Keratinocyte (primary cell): ENCODE measurements at regions not wholly inside any gene's neighbourhood (a gene's known extent, or its start where the extent isn't known, plus 50 kb on each side); places are given as distances from the start of the nearest gene placed in this dataset.

ENCODE experiments used
- DNase-seq: peaks from one replicate; pipeline ENCODE4 v3.0.0-alpha.2; 2011; ENCODE audit warnings: low read depth, missing footprints, low spot score
- FAIRE-seq: peaks from 2 replicates; lab custom pipeline; 2011; peaks lifted over from hg19 to GRCh38; lab: Jason Lieb, UNC
- H2AFZ ChIP-seq: 2 replicates; pipeline ENCODE4 v1.6.0; 2012; ENCODE audit warnings: low read length, control low read depth, inconsistent platforms; ENCODE audit not compliant: control insufficient read depth
- H3K27ac ChIP-seq: 2 replicates; pipeline ENCODE4 v1.5.1; 2011; ENCODE audit warnings: low read length; ENCODE audit not compliant: control insufficient read depth, insufficient read depth
- H3K27me3 ChIP-seq: 3 replicates; pipeline ENCODE4 v1.6.0; 2011; ENCODE audit warnings: low read length; ENCODE audit not compliant: control insufficient read depth, insufficient read depth; ENCODE audit errors: extremely low read depth
- H3K36me3 ChIP-seq, 2 experiments: 2 replicates in 1 of 2; 3 replicates in 1 of 2; pipeline ENCODE4 v1.5.1; 2011; ENCODE audit warnings: low read length in 2 of 2, mild to moderate bottlenecking in 1 of 2; ENCODE audit not compliant: control insufficient read depth in 2 of 2, insufficient read depth in 2 of 2; ENCODE audit errors: extremely low read depth in 1 of 2
- H3K4me1 ChIP-seq: 3 replicates; pipeline ENCODE4 v1.5.1; 2011; ENCODE audit warnings: low read length; ENCODE audit not compliant: control insufficient read depth, insufficient read depth; ENCODE audit errors: extremely low read depth
- H3K4me2 ChIP-seq: 3 replicates; pipeline ENCODE4 v1.6.0; 2011; ENCODE audit warnings: low read depth, low read length; ENCODE audit not compliant: control insufficient read depth, insufficient read depth; ENCODE audit errors: extremely low read depth
- H3K4me3 ChIP-seq, 3 experiments: fragments of 200-600 bp in 1 of 3; sonication (generic) in 1 of 3; 2 replicates in 2 of 3; 3 replicates in 1 of 3; pipeline ENCODE4 v1.5.1; 2011 to 2016; ENCODE audit warnings: low read length in 3 of 3, mild to moderate bottlenecking in 3 of 3, control low read depth in 2 of 3, inconsistent platforms in 1 of 3, low read depth in 1 of 3, mixed read lengths in 1 of 3, mixed run types in 1 of 3, moderate library complexity in 1 of 3; ENCODE audit not compliant: control insufficient read depth in 2 of 3, insufficient read depth in 2 of 3; ENCODE audit errors: extremely low read depth in 1 of 3
- H3K79me2 ChIP-seq: 2 replicates; pipeline ENCODE4 v1.6.0; 2012; ENCODE audit warnings: low read length; ENCODE audit not compliant: control insufficient read depth, insufficient read depth
- H3K9ac ChIP-seq: 3 replicates; pipeline ENCODE4 v1.6.0; 2011; ENCODE audit warnings: low read length; ENCODE audit not compliant: control insufficient read depth, insufficient read depth; ENCODE audit errors: extremely low read depth
- H3K9me1 ChIP-seq: 3 replicates; pipeline ENCODE4 v1.6.0; 2011; ENCODE audit warnings: low read length; ENCODE audit not compliant: control insufficient read depth, insufficient read depth; ENCODE audit errors: extremely low read depth
- H3K9me3 ChIP-seq: 2 replicates; pipeline ENCODE4 v1.5.1; 2012; ENCODE audit warnings: low read depth, low read length; ENCODE audit not compliant: control insufficient read depth
- H4K20me1 ChIP-seq: 3 replicates; pipeline ENCODE4 v1.6.0; 2011; ENCODE audit warnings: low read length; ENCODE audit not compliant: control insufficient read depth, insufficient read depth; ENCODE audit errors: extremely low read depth
- EZH2 ChIP-seq: IDR thresholded peaks from one replicate; pipeline ENCODE4 v1.6.1; 2012; ENCODE audit warnings: inconsistent platforms, mild to moderate bottlenecking, low read length, moderate library complexity
- dilution Hi-C: fragments of 300-500 bp; cut with MboI; formaldehyde crosslinking; loops from one replicate; pipeline ENCODE4 v1.7.0; 2020; ENCODE audit warnings: low sequenced_read_pairs; ENCODE audit not compliant: extremely low pct_ligation_motif_present
- TF ChIP-seq, protein P1 (sequence below), 3 experiments: IDR thresholded peaks in 1 of 3; conservative IDR thresholded peaks in 1 of 3; optimal IDR thresholded peaks in 1 of 3; 2 replicates in 2 of 3; 3 replicates in 1 of 3; pipeline versions ENCODE3 to v1.5.1; 2011; ENCODE audit warnings: low read length in 3 of 3, mild to moderate bottlenecking in 3 of 3, moderate library complexity in 2 of 3, control low read depth in 1 of 3, inconsistent platforms in 1 of 3; ENCODE audit not compliant: insufficient read depth in 2 of 3; ENCODE audit errors: extremely low read depth in 1 of 3

- Histone ChIP-seq H3K9ac (no peak overlapping the region), H3K4me1 (peaks cover 23% of the 10 kb centered on the region), H3K27me3 (no peaks in the 10 kb centered on the region), H3K36me3 (no peaks in the 10 kb centered on the region), H3K4me3 (no peak overlapping the region), H3K9me3 (no peaks in the 10 kb centered on the region), H3K9me1 (no peaks in the 10 kb centered on the region), H4K20me1 (no peaks in the 10 kb centered on the region), H3K79me2 (no peaks in the 10 kb centered on the region), H3K4me2 (peak overlapping the region; percentile 29), H2AFZ (peak overlapping the region; percentile 35), H3K27ac (peak overlapping the region; percentile 47)
- DNase-seq = no peak
- TF ChIP-seq EZH2 = no peak
- TF ChIP-seq, protein P1, sequence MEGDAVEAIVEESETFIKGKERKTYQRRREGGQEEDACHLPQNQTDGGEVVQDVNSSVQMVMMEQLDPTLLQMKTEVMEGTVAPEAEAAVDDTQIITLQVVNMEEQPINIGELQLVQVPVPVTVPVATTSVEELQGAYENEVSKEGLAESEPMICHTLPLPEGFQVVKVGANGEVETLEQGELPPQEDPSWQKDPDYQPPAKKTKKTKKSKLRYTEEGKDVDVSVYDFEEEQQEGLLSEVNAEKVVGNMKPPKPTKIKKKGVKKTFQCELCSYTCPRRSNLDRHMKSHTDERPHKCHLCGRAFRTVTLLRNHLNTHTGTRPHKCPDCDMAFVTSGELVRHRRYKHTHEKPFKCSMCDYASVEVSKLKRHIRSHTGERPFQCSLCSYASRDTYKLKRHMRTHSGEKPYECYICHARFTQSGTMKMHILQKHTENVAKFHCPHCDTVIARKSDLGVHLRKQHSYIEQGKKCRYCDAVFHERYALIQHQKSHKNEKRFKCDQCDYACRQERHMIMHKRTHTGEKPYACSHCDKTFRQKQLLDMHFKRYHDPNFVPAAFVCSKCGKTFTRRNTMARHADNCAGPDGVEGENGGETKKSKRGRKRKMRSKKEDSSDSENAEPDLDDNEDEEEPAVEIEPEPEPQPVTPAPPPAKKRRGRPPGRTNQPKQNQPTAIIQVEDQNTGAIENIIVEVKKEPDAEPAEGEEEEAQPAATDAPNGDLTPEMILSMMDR (optimal IDR thresholded peaks at IDR 0.05 in 1 of 3, IDR thresholded peaks at IDR 0.05 in 1 of 3, conservative IDR thresholded peaks at IDR 0.05 in 1 of 3; ENCODE audit: extremely low read depth in 1 of 3, insufficient read depth in 2 of 3, low read length in 3 of 3) = no peak
- dilution Hi-C loops = no loop called here
- FAIRE-seq = no peak
These were observed 791.1 kb downstream of the MAFB start for GRCh38 chr20:39897781-39898466.

GRCh38 chr20:39897058-39897457, 792.0 kb downstream of the MAFB start:
- H3K79me2 ChIP-seq = no peaks in the 10 kb centered on the region
- DNase-seq (no peak), FAIRE-seq (no peak)
- no peaks in the 10 kb centered on the region for H3K27me3 ChIP-seq
- H4K20me1 ChIP-seq = no peaks in the 10 kb centered on the region
- dilution Hi-C loops = no loop called here
- H3K9ac ChIP-seq = no peak overlapping the region
- no peaks in the 10 kb centered on the region for H3K36me3 ChIP-seq
- no peaks in the 10 kb centered on the region for H3K9me1 ChIP-seq
- H3K4me1 ChIP-seq = peaks cover 26% of the 10 kb centered on the region
- TF ChIP-seq, protein P1 (optimal IDR thresholded peaks at IDR 0.05 in 1 of 3, IDR thresholded peaks at IDR 0.05 in 1 of 3, conservative IDR thresholded peaks at IDR 0.05 in 1 of 3; ENCODE audit: extremely low read depth in 1 of 3, insufficient read depth in 2 of 3, low read length in 3 of 3) = no peak
- no peak for TF ChIP-seq EZH2
- no peaks in the 10 kb centered on the region for H3K9me3 ChIP-seq
- H3K4me3 ChIP-seq = no peak overlapping the region
- no peak overlapping the region for H3K27ac ChIP-seq
- peak overlapping the region; percentile 34 for H3K4me2 ChIP-seq
- H2AFZ ChIP-seq = peak overlapping the region; percentile 27
